ENCODE measurements at regions not wholly inside any gene's neighbourhood (a gene's known extent, or its start where the extent isn't known, plus 50 kb on each side); places are given as distances from the start of the nearest gene placed in this dataset.

- TF ChIP-seq CTCF (IDR thresholded peaks at IDR 0.05) = no peak
- TF ChIP-seq POLR2A (IDR thresholded peaks at IDR 0.05) = no peak
Observed at GRCh38 chr5:36367524-36367923, 65.8 kb upstream of the RANBP3L start.

All from testis (tissue), 2 donors.